ENCODE measurements at regions not wholly inside any gene's neighbourhood (a gene's known extent, or its start where the extent isn't known, plus 50 kb on each side); places are given as distances from the start of the nearest gene placed in this dataset.

- no peaks in the 10 kb centered on the region for H3K4me1 ChIP-seq (ENCODE audit: control insufficient read depth, low read length)
- H3K27ac ChIP-seq (ENCODE audit: low read depth, low read length) = no peak overlapping the region
- H3K36me3 ChIP-seq (ENCODE audit: control insufficient read depth, low read length) = no peaks in the 10 kb centered on the region
- no peak overlapping the region for H3K4me3 ChIP-seq (ENCODE audit: low read length)
- no peaks in the 10 kb centered on the region for H3F3A ChIP-seq (ENCODE audit: control insufficient read depth, insufficient read depth)
- H3K9me3 ChIP-seq (ENCODE audit: control insufficient read depth, insufficient read depth, low read length) = no peaks in the 10 kb centered on the region
- no peaks in the 10 kb centered on the region for H3K9me2 ChIP-seq (replicated peaks; ENCODE audit: control insufficient read depth, low read length)
- no peaks in the 10 kb centered on the region for H3K79me2 ChIP-seq (ENCODE audit: control insufficient read depth, low read length)
- no peak overlapping the region for H3K4me2 ChIP-seq (ENCODE audit: low read length)
- H4K20me1 ChIP-seq (ENCODE audit: control insufficient read depth, insufficient read depth, low read depth, low read length) = no peaks in the 10 kb centered on the region
- TF ChIP-seq EZH2phosphoT487 (IDR thresholded peaks at IDR 0.05; ENCODE audit: borderline replicate concordance, low read length) (no peak), CTCF (IDR thresholded peaks at IDR 0.05; ENCODE audit: low read depth, low read length, poor library complexity, severe bottlenecking) (no peak)
- H3K27me3 ChIP-seq (ENCODE audit: control insufficient read depth, low read length) = no peaks in the 10 kb centered on the region
These were observed 1275.0 kb upstream of the CDH9 start for GRCh38 chr5:28313321-28313951.

DNA sequence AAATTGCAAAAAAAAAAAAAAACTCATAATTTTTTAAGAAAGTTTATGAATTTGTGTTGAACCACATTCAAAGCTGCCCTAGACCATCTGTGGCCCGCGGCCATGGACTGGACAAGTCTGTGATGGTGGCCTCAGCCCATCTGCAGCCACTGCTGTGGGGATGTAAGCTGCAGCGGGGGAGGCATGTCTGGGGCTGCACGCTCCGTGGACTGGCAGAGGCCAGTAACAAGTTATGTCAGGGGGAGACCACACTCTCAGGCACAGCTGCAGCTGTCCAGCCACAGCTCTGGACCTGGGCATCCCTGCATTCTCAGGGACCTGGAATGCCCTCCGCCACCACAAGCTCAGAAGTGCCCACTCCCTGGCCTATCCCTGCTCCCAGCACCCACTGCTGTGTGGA is 1272.3 kb upstream of the CDH9 start:
- Histone ChIP-seq H3F3A (ENCODE audit: control insufficient read depth, insufficient read depth) (no peaks in the 10 kb centered on the region), H3K36me3 (ENCODE audit: control insufficient read depth, low read length) (no peaks in the 10 kb centered on the region), H3K79me2 (ENCODE audit: control insufficient read depth, low read length) (no peaks in the 10 kb centered on the region), H3K4me1 (ENCODE audit: control insufficient read depth, low read length) (no peaks in the 10 kb centered on the region), H3K9me3 (ENCODE audit: control insufficient read depth, insufficient read depth, low read length) (no peaks in the 10 kb centered on the region), H3K4me2 (ENCODE audit: low read length) (no peak overlapping the region), H3K27me3 (ENCODE audit: control insufficient read depth, low read length) (no peaks in the 10 kb centered on the region), H3K27ac (ENCODE audit: low read depth, low read length) (no peak overlapping the region), H3K9me2 (replicated peaks; ENCODE audit: control insufficient read depth, low read length) (no peaks in the 10 kb centered on the region), H4K20me1 (ENCODE audit: control insufficient read depth, insufficient read depth, low read depth, low read length) (no peaks in the 10 kb centered on the region), H3K4me3 (ENCODE audit: low read length) (no peak overlapping the region)
- TF ChIP-seq CTCF (IDR thresholded peaks at IDR 0.05; ENCODE audit: low read depth, low read length, poor library complexity, severe bottlenecking) (no peak), EZH2phosphoT487 (IDR thresholded peaks at IDR 0.05; ENCODE audit: borderline replicate concordance, low read length) (no peak)

- Histone ChIP-seq H3K27ac (ENCODE audit: low read depth, low read length) (no peak overlapping the region), H3K9me2 (replicated peaks; ENCODE audit: control insufficient read depth, low read length) (no peaks in the 10 kb centered on the region), H3K4me2 (ENCODE audit: low read length) (no peak overlapping the region), H3K4me3 (ENCODE audit: low read length) (no peak overlapping the region), H3K9me3 (ENCODE audit: control insufficient read depth, insufficient read depth, low read length) (peaks cover 9% of the 10 kb centered on the region; the same call in 1 of the 2 replicates), H3F3A (ENCODE audit: control insufficient read depth, insufficient read depth) (no peaks in the 10 kb centered on the region), H4K20me1 (ENCODE audit: control insufficient read depth, insufficient read depth, low read depth, low read length) (no peaks in the 10 kb centered on the region), H3K79me2 (ENCODE audit: control insufficient read depth, low read length) (no peaks in the 10 kb centered on the region), H3K27me3 (ENCODE audit: control insufficient read depth, low read length) (no peaks in the 10 kb centered on the region), H3K36me3 (ENCODE audit: control insufficient read depth, low read length) (no peaks in the 10 kb centered on the region), H3K4me1 (ENCODE audit: control insufficient read depth, low read length) (no peaks in the 10 kb centered on the region)
- no peak for TF ChIP-seq EZH2phosphoT487 (IDR thresholded peaks at IDR 0.05; ENCODE audit: borderline replicate concordance, low read length)
- no peak for TF ChIP-seq CTCF (IDR thresholded peaks at IDR 0.05; ENCODE audit: low read depth, low read length, poor library complexity, severe bottlenecking)
These were observed 1267.5 kb upstream of the CDH9 start for GRCh38 chr5:28305891-28306290.
